CD4-positive, alpha-beta T cell treated with Interleukin-4 for 4 hours (primary cell): ENCODE measurements at regions not wholly inside any gene's neighbourhood (a gene's known extent, or its start where the extent isn't known, plus 50 kb on each side); places are given as distances from the start of the nearest gene placed in this dataset.
"Not testable (repeated sequence)": the region's sequence is repeated elsewhere in the genome, so short reads cannot be mapped to it uniquely, and the experiment has no call there.

Source experiments
- DNase-seq: peaks from one replicate; pipeline ENCODE4 v3.0.0-alpha.2; 2020

DNA sequence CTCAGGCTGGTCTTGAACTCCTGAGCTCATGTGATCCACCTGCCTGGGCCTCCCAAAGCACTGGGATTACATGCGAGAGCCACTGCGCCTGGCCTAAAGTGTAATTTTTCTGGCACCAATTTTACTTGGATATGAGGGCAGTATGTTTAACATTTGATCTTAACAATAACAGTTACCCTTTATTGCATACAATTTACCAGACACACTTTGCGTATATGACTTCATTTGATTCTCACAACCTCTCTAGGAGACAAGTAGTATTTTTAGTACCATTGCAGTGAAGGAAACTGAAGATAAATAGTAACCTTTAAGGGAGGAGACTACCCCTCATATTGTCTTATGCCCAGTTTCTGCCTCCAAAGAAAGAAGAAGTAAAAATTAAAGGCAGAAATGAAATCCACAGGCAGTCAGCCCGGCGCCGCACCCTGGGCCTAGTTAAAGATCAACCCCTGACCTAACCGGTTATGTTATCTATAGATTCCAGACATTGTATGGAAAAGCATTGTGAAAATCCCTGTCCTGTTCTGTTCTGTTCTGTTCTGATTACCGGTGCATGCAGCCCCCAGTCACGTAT is 54.0 kb downstream of the CYP26A1 start:
- DNase-seq: not testable (repeated sequence)

GRCh38 chr10:93131986-93132385 is 58.3 kb downstream of the CYP26A1 start:
- DNase-seq: no peak

GRCh38 chr10:93138113-93138870 is 64.6 kb downstream of the CYP26A1 start:
- DNase-seq: no peak

DNA sequence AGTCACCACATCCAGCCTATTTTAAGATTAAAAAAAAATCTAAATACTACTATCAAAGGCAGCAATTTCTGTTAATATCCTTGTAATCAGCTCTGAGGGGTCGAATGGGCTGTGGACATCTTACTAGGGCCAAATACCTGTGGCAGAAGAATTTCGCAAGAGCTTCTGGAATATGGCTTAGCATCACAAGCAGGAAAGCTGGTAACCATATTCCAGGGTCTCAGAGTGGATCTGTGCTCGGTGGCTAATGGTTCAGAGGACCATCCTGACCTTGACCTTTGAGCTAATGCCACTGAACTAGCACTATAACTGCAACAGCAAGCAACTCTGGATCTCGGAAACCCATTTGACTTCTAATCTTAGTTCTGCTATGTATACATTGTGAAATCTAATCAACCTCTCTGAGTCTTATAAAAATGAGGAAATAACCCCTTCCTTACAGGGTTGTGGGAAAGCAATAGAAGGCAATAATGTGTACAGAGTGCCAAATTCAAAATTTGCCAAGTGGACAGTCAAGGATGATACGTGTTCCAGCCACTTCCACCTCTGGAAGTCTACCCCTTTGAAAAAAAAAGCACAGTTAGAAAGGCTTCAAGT is 65.5 kb downstream of the CYP26A1 start:
- DNase-seq: no peak

DNA sequence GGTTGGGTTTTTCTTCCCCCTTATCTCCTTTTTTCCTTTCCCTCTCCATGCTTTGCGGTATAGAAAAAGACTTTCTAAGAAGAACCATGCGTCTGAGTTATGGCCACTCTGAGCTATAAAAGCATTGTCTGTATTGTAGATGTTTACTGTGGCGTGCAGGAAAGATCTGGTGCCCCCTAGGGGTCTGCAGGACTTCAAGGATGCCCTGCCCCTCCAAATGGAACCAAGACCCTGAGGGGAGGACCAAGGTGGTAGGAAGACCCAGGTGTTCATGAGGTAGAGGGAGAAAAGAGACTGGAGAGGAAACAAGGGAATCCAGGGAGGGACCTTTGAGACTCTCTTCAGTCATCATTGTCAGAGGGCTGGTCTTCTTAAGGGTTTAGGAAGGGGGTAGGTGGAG is 68.8 kb downstream of the CYP26A1 start:
- no peak for DNase-seq

DNA sequence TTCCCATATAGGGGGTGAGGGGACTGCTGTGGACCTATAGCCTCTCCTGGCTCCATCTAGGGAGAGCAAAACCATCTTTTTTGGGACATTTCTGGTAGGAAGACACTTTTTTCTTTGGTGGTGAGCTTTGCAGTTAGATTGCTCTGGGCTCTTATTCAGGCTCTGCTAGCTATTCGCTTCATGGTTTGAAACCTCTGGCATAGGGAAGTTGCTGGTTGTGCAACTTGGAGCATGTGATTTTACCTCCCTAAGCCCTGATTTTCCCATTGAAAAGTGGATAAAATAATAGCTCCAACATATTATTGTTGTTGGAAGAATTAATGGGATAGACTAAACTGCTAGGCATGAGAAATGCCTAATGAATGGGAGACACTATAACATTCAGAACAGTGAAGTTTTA is 69.6 kb downstream of the CYP26A1 start:
- no peak for DNase-seq

DNA sequence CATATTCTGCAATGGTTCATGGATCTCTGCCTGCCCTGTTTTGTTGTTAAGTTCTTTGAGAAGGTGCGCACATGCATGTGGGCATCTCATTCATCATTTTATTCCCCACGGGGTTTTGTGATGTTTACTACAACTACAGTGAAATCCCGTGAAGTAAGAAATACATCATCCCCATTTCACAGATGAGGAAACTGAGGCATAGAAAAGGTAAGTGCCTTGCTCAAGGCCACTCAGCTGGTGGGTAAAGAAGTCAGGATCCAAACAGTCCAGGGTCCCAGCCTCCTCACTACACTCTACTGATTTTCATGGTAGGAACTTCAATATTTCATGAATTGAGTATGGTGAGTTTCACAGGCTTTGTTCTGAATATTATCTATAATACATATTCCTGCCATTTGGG is 72.6 kb downstream of the CYP26A1 start:
- DNase-seq: no peak

DNA sequence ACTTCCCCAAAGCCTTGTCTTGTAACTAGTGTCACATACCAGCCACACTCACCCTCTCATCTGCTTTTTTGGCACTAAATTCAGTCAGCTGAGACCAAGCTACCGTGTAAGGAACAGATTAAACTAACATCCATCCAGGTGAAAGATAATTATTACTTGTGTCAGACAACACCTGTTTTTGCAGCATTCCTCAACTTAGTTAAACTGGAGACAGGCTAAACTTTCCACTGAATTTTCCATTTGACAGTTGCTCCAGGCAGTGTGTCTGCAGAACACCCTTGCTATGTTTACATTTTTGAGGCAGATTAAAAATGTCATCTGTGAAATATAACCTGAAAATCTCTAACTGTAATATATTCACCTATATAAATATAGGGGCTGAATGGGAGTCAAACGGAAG is 73.6 kb downstream of the CYP26A1 start:
- DNase-seq: no peak

- DNase-seq: no peak
Measured at GRCh38 chr10:93148476-93148875, 74.8 kb downstream of the CYP26A1 start.

DNA sequence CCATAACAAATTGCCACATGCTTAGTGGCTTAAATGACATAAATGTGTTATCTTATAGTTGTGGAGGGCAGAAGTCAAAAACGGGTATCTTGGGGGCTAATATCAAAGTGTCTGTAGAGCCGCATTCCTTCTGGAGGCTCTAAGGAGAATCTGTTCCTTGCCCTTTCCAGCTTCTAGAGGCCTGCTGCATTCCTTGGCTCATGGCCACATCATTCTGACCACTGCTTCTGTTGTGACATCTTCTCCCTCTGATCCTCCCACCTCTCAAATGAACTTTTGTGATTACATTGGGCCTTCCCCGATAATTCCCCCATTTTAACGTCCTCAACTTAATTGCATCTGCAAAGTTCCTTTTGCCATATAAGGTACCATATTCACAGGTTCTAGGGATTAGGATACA is 76.1 kb downstream of the CYP26A1 start:
- DNase-seq: no peak

DNA sequence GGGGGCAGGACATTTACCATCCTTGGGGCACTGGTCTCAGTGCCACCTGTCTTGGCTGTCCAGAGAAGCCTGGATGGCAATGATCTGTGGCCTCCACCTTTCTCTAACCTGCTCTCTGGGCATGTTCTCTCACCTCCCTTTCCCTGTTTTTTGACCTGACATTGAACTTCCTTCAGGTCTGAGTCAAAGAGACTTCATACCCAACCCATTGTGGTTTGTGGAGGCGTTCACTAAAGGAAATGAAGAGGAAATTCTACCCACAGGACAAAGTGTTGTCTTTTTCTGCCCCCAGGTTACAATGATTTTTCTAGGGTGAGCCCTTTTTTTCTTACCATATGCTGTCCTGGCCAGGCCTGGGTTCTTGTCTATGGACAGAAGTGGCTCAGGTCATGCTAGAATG is 76.6 kb downstream of the CYP26A1 start:
- no peak for DNase-seq

GRCh38 chr10:93150990-93151547 is 77.4 kb downstream of the CYP26A1 start:
- DNase-seq: no peak

- DNase-seq: no peak
Measured at GRCh38 chr10:93152136-93152535, 78.4 kb downstream of the CYP26A1 start.

DNA sequence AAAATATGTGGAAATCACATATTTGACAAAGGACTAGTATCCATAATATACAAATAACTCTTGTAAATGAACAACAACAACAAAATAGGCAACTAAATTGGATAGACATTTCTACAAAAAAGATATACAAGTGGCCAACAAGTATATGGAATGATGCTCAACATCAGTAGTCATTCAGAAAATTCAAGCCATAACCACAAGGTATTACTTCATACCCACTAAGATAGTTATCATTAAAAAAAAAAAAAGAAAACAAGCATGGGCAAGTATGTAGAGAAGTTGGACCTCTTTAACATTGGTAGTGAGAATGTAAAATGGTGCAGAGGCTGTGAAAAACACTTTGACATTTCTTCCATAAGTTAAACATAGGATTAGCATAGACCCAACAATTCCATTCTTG is 80.8 kb downstream of the CYP26A1 start:
- no peak for DNase-seq

DNA sequence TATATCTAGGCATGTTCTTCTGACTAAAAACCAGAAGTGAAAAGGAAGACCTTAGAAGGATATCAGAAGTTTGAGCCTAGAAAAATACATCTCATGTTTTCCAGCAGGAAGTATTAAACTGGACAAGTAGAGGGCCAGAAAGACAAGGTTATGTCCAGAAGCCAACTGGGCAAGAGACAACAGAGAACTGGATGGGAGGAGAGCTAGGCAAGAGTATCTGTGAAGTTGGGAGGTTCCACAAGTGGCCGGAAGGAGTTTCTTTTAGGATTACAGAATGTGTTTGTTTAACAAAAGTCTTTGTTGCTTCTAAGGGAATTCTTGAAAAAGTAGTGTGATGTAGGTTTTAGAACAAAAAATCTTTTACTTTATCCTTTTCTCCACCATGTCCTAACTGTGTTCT is 86.4 kb downstream of the CYP26A1 start:
- DNase-seq: no peak

DNA sequence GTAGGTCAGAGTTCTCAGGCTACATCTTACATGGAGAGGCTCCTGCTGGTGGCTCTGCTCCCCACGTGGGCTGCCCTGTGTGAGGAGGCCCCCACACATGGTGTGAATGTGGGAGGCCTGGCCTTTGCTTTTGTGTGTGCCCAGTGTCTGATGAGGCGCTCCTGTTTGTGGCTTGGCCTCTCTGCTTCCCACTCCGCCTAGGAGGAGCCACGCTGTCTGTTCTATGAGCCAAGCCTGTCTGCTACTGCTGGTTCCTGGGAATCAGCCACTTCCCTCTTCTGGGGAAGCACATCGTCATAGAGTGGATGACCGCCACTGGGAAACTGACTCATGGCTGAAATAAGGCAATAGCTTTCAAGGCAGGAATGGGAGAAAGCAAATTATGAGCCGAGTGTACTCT is 87.1 kb downstream of the CYP26A1 start:
- DNase-seq: no peak

- DNase-seq: no peak
Measured at GRCh38 chr10:93165367-93165766, 91.7 kb downstream of the CYP26A1 start.

GRCh38 chr10:93166134-93166533 is 92.4 kb downstream of the CYP26A1 start:
- no peak for DNase-seq

DNA sequence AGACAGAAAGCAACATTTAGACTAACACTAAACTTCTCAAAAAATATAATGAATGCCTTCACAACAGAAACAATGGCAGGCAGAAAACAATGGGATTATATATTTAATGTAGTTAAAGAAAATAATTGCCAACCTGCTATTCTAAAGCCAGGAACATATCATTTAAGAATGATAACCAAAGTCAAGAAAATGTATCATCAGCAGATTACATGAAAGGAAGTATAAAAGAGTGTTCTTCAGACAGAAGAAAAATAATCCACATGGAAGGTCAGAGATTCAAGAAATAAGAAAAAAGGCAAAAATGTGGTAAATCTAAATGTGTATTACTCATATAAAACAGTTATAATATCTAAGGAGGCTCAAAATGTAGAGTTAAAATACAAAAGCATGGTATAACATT is 98.1 kb downstream of the CYP26A1 start:
- DNase-seq: no peak

DNA sequence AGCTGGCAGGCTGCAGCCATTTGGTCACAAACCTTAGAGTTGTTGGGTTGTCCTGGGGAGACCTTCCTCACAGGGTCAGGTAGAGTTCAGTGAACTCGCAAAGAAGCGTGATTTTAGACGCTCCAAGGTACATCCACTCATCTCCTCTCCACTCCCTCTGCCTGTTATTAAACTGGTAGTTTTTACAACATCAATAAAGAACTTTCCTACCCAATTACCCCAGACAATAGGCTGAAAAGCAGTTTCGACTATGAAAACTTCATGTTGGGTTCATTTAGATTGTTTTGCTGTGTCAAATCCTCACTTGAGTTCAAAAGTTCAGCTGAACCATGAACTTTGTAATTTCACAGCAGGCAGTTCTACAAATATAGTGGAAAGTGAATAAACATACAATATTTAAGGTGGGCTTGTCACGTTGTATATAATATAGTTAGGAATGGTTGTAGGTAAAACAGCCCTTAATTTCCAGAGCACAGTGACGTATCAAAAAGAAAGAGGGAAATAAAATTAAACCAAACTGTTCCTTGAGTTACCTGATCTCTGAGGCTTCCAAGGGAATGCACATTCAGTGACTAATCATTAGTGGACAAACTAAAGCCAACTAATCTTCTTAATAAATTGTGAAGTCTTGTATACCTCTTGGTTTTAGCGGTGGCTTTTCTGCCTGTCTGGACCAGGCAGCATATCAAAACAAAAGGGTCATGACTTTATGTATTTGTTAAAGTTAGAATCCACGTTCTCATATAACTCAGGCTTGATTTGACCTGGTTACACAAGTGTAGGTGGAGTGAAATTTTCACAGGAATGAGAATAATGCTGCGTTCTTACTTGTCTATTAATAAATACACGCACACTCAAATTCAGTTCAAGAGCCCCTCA is 100.5 kb downstream of the CYP26A1 start:
- no peak for DNase-seq

GRCh38 chr10:93175490-93175889 is 101.8 kb downstream of the CYP26A1 start:
- no peak for DNase-seq

DNA sequence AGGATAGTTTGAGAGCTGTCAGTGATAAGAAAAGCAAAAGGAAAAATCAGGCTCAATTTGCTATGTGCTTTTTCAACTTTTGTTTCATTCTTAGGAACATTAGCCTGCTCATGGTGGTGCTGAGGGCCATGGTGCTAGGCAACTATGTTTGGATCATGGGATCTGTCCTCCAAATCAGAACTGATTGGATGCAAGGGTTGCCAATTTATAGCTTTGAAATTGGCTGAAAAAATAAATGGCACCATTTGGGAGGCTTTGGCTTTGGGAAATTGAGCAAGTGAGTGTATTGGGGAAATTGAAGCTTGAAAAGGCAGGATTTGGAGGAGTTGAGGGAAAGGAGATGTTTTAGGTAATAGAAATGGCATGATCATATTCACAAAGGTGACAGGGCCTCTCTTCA is 103.8 kb downstream of the CYP26A1 start:
- no peak for DNase-seq

- DNase-seq: no peak
Measured at GRCh38 chr10:93178226-93178625, 104.5 kb downstream of the CYP26A1 start.
